ENCODE measurements at regions not wholly inside any gene's neighbourhood (a gene's known extent, or its start where the extent isn't known, plus 50 kb on each side); places are given as distances from the start of the nearest gene placed in this dataset.

- no peak for TF ChIP-seq CTCF (IDR thresholded peaks at IDR 0.05)
- no peak for DNase-seq
- Histone ChIP-seq H3K27me3 (ENCODE audit: low read depth) (peaks cover 14% of the 10 kb centered on the region), H3K27ac (no peak overlapping the region), H3K4me1 (peaks cover 7% of the 10 kb centered on the region), H3K36me3 (no peaks in the 10 kb centered on the region), H3K4me3 (no peak overlapping the region), H3K9me3 (no peaks in the 10 kb centered on the region)
- no peak for ATAC-seq
- intact Hi-C loops (cut with DNase I) = loop anchor here (10.0 kb wide), 1 partner anchor 321 kb away; no protein-coding TSS in a partner anchor
These were observed 237.0 kb downstream of the NFATC2 start for GRCh38 chr20:51305316-51306052.

GRCh38 chr20:51303731-51304670, 238.5 kb downstream of the NFATC2 start:
- no peak overlapping the region for H3K4me3 ChIP-seq
- H3K36me3 ChIP-seq = no peaks in the 10 kb centered on the region
- intact Hi-C loops (cut with DNase I) = loop anchor here (10.0 kb wide), 1 partner anchor 319 kb away; no protein-coding TSS in a partner anchor
- no peaks in the 10 kb centered on the region for H3K9me3 ChIP-seq
- DNase-seq (no peak), ATAC-seq (no peak)
- no peak overlapping the region for H3K27ac ChIP-seq
- H3K4me1 ChIP-seq = peaks cover 7% of the 10 kb centered on the region
- TF ChIP-seq CTCF (IDR thresholded peaks at IDR 0.05) = no peak
- peaks cover 14% of the 10 kb centered on the region for H3K27me3 ChIP-seq (ENCODE audit: low read depth)

GRCh38 chr20:51301026-51301425, 241.5 kb downstream of the NFATC2 start:
- Histone ChIP-seq H3K27me3 (ENCODE audit: low read depth) (no peaks in the 10 kb centered on the region), H3K4me3 (no peak overlapping the region), H3K27ac (no peak overlapping the region), H3K4me1 (no peaks in the 10 kb centered on the region), H3K9me3 (no peaks in the 10 kb centered on the region), H3K36me3 (no peaks in the 10 kb centered on the region)
- ATAC-seq = no peak
- intact Hi-C loops (cut with DNase I) = loop anchor here (10.0 kb wide), 1 partner anchor 316 kb away; no protein-coding TSS in a partner anchor
- TF ChIP-seq CTCF (IDR thresholded peaks at IDR 0.05) = no peak
- DNase-seq = no peak

GRCh38 chr20:51300104-51300503, 242.4 kb downstream of the NFATC2 start:
- H3K9me3 ChIP-seq = no peaks in the 10 kb centered on the region
- H3K36me3 ChIP-seq = no peaks in the 10 kb centered on the region
- ATAC-seq (no peak), DNase-seq (no peak)
- no peak overlapping the region for H3K4me3 ChIP-seq
- no peaks in the 10 kb centered on the region for H3K27me3 ChIP-seq (ENCODE audit: low read depth)
- intact Hi-C loops (cut with DNase I) = loop anchor here (10.0 kb wide), 1 partner anchor 315 kb away; no protein-coding TSS in a partner anchor
- no peak for TF ChIP-seq CTCF (IDR thresholded peaks at IDR 0.05)
- H3K27ac ChIP-seq = no peak overlapping the region
- H3K4me1 ChIP-seq = no peaks in the 10 kb centered on the region

GRCh38 chr20:51299413-51299812, 243.1 kb downstream of the NFATC2 start:
- no peak for TF ChIP-seq CTCF (IDR thresholded peaks at IDR 0.05)
- Histone ChIP-seq H3K4me3 (no peak overlapping the region), H3K27ac (no peak overlapping the region), H3K27me3 (ENCODE audit: low read depth) (no peaks in the 10 kb centered on the region), H3K4me1 (no peaks in the 10 kb centered on the region), H3K9me3 (no peaks in the 10 kb centered on the region), H3K36me3 (no peaks in the 10 kb centered on the region)
- ATAC-seq (no peak), DNase-seq (no peak)
- intact Hi-C loops (cut with DNase I) = no loop called here

Data from lower lobe of right lung (tissue), 2 donors.